NCI-H345 treated with DMSO at 0.1 percent for 48 hours (cell line): ENCODE measurements at regions not wholly inside any gene's neighbourhood (a gene's known extent, or its start where the extent isn't known, plus 50 kb on each side); places are given as distances from the start of the nearest gene placed in this dataset.
A peak's percentile ranks its signal among the peaks of the same experiment; 100 is the strongest.
"Not testable (repeated sequence)": the region's sequence is repeated elsewhere in the genome, so short reads cannot be mapped to it uniquely, and the experiment has no call there.

Source experiments
- DNase-seq: peaks from one replicate; lab custom pipeline; 2025; ENCODE audit not compliant: unreplicated experiment; lab: John Stamatoyannopoulos, UW

DNA sequence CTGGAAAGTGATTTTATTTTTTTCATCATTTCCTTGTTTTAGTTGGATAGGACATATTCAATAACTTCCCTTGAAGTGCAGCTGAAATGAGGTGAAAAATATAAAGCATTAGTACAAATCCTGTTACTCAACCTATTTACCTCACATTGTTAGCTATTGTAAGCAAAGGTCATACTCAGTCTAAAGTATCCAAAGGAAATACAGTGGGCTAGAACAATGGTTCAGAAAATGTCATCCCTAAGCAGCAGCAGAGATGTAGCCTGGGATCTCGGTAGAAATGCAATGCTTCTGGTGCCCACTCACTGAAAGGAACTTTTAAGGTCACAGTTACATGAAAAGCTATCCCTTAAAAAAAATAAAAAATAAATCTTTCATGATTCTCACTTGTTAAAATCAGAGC, 300.6 kb downstream of the PPP4R3C start:
- DNase-seq, result no peak

DNA sequence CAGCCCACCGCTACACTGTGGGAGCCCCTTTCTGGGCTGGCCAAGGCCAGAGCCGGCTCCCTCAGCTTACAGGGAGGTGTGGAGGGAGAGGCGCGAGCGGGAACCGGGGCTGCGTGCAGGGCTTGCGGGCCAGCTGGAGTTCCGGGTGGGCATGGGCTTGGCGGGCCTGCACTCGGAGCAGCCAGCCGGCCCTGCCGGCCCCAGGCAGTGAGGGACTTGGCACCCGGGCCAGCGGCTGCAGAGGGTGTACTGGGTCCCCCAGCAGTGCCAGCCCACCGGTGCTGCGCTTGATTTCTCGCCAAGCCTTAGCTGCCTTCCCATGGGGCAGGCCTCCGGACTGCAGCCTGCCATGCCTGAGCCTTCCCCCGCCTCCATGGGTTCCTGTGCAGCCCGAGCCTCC, 306.2 kb downstream of the PPP4R3C start:
- DNase-seq, result not testable (repeated sequence)

DNA sequence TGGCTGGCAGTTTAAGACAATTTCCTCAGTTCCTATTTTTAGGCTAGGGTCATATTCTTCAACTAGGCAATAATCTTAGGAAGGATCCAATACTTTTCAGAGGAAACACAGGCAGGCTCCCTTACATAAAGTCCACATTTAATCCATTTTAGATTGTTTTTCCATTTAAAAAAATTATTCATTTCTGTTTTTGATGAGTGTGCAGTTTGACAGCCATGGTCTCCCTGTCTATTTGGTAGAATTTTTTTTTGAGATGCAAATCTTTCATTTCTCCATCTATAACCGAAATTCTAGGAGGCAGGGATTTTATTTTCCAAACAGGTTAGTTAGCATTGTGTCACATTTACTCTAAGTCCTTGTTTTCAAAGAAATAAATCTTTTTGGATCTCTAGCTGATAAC, 326.8 kb downstream of the PPP4R3C start:
- DNase-seq, result no peak

DNA sequence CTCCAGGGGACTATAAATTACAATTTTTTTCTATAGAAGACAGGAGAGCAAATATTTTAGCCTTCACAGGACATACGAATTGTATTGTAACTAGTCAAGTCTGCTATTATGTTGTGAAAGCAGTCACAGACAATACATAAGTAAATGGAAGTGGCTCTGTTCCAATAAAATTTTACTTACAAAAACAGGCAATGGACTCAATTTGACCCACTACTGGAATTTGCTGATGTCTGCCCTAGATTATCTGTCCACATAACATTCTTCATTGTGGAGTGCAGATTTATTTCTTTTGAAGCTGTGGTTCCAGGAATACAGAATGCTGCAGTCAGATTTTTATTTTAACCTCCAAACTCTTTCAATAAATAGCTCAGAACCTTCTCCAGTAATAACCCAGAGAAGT, 330.3 kb downstream of the PPP4R3C start:
- DNase-seq, result no peak

DNA sequence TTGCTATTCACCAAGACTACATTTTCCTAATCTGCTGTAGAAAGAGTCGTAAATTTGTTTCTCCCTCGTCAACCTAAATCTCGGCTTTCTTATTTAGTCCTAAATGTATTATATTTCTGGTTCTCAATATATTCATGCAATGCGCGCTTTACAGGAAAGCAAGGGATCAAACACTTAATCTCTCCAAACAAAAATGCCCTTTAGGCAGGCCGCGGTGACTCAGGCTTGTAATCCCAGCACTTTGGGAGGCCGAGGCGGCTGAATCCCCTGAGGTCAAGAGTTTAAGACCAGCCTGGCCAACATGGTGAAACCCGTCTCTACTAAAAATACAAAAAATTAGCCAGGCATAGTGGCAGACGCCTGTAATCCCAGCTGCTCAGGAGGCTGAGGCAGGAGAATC, 376.0 kb downstream of the PPP4R3C start:
- DNase-seq, result not testable (repeated sequence)

DNA sequence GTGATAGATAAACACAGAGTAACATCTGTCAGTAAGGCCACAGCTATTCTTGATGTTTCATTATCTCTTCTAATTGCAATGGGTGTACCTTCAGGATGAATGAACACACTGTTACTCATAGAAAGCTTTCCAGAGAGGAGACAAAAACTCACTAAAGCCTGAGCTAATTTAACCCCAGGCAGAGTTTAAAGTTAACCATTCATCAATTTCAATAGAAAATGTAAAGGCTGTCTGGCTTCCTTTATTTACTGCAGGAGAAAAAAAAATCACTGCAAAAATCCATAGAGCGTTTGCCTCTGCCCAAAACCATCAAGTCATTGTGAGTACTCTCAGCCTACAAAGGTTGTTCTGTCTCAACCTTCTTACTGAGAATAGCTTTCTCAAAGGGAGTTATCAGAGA, 376.9 kb downstream of the PPP4R3C start:
- no peak for DNase-seq

DNA sequence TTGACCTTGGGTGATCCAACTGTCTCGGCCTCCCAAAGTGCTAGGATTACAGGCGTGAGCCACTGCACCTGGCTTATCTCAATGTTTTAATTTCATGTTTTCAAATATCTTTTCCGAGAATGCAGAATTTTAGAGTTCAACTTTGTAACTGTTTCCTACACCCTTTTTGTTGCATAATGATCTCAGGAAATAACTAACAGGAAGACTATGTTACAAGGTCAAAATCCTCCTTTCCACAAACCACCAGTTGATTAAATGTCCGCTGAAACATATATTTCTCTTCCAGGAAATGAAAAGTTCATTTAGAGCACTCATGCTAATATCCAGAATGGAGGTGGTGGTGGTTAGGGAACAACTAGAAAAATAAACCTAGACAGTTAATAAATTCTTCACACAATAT, 377.8 kb downstream of the PPP4R3C start:
- no peak for DNase-seq

DNA sequence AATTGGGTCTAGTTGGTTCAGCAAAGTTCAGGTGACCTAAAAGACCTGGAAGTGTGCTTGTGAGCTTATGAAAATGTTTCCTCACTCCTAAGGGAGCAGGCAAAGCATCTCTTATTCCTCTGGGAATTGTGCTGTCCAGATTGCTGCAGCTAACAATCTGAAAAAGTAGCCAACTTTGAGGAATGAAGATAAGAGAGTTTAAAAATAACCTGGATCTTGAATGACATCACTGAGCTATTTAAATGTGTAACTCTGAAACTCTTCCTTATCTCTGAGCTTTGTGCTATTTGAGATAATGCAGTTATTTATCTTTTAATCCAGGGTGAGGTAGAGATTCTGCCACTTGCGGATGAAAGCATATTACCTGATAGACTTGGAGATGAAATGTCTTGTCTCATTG, 384.8 kb downstream of the PPP4R3C start:
- DNase-seq, result no peak

DNA sequence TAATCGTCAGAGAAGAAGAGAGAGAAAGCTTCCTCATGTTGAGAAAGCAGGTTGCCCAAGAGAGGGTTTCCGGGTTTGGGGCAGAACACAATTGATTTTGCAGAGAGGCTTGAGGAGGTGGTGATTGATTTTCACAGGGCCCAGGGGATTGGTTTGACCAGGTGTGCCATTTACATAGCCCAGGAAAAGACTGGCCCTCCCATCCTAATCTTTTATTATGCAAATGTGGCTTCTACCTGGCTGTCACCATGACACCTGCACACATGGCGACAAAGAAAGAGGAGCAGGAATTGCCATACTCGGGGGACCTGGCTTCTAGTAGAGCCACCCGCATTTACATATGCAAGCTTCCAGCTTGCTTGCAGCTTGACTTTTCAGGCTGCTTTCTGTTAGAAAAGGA, 405.3 kb downstream of the PPP4R3C start:
- no peak for DNase-seq

DNA sequence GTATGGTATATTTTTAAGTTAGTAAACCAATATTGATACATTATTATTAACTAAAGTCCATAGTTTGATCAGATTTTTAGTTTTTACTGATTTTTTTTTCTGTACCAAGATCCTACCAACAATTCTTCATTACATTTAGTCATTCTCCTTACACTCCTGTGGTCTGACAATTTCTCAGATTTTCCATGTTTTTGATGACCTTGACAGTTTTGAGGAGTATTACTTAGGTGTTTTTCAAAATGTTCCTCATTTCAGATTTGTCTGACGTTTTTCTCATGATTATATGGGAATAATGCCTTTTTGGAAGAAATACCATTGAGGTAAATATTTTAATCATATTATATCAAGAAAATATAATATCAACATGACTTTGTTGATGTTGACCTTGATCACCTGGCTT, 423.8 kb downstream of the PPP4R3C start:
- no peak for DNase-seq

DNA sequence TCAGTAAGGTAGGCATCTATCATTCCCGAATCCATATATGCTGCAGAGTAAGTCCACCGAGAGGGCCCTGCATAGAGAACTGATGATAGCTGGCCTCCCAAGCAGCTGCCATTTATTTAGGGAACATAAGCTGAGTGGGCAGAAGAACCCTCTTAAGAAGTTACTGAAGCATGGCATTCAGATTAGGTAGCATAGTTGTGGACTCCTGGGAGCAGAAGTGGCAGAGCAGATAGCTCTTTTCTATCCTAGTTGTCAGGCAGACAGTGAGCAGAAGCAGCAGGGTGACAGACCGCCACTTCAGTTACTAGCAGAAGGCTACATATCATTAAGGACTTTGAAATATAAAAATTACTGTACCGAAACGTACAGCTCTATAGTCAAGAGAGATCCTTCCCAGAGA, 454.7 kb downstream of the PPP4R3C start:
- peak; percentile 88 for DNase-seq

DNA sequence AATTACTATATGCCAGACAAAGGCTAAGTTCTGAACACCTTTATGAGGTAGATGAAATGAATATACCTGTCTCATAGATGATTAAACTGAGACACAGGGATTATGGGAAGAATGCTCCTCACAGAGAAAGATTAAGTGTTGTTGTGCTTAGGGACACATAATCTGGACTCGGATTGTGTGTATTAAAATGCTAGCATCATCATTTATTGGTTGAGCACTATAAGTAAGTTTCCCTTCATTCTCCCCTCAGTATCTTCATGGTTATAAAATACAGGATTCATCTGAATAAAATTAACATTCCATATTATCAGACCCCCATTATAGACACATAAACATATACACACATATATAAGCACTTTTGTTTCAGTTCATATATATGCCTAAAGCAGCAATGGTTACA, 463.5 kb downstream of the PPP4R3C start:
- DNase-seq, result no peak

DNA sequence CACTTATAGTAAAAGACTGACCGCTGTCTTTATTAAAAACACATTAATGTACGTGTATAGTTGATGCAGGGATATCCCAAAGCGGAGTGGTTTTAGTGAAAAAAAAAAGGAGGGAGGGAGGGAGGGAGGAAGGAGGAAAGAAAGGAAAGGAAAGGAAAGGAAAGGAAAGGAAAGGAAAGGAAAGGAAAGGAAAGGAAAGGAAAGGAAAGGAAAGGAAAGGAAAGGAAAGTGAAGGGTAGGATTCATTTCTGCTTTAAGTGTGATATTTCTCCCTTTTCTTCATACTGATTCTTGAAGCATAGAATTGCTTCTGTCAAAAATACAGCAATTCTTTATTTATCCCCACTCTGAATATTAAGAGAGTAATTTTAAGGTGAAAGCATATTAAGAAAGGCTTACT, 504.9 kb downstream of the PPP4R3C start:
- DNase-seq, result no peak

DNA sequence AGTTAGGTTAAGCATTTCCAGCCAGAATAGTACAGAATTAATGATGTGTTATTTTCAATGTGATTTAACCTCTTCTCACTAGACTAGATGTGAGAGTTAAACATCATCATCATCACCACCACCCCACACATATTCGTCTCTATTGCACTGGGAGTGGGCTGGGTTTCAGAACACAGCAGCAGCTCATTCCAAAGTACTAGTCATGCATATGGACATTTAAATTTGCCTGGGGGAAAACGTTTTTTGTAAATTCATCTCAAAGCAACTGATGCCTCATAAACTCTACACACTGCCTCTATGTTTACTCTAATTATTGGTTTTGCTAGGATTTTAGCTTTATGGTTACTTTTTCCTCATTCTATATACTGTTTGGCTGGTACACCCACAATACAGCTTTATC, 509.1 kb downstream of the PPP4R3C start:
- DNase-seq, result no peak

DNA sequence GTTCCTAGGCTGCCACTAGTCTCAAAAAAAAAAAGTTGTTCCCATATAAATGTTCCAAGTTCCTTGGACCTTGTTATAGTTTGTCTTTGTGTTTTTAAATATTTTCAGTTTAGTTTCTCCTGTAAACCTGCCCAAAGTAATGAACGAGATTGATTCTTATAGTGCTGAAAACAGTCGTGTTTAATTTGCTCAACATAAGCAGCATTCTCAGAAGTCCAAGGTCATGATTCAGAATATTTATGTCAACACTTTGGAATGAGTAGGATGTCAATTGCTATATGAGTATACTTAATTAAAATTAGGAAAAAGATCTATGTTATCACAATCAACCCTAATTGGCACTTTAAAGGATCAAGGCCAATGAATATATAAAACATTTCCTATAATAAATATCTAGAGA, 510.9 kb downstream of the PPP4R3C start:
- no peak for DNase-seq

DNA sequence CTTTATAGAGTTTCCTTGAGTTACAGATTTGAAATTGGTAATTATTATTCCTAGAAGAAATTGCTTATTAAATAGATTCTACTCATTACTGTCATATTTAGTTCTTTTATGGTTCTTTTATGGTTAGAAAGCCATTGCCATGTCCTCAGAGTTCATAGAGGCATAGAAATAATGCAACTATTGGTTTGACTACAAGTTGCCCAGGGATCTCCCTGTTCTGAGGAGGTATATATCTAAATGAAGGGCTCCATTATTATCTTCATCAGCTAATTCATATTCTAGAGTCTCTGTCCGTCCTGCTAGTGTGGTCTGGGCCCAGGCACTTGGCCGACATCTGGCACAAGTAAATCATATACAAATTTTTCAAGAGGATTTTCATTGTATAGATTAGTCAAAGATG, 535.7 kb downstream of the PPP4R3C start:
- no peak for DNase-seq

DNA sequence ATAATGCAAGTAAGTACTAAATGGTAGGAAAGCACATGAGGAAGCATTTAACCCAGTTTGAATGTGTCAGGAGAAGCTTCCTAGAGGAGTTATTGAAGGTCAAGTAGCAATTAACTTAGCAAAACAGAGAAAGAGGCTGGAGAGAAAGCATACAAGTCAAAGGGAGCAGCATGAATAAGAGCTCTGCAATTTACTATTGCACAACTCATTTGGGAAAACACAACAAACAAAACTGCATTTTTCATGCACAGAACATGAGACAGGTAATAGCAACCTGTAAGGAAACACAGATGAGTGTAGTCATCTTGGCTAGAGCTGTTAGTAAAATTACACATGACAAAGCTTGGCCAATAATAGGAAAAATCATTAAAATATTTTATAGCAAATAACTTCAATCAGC, 538.1 kb downstream of the PPP4R3C start:
- peak; percentile 3 for DNase-seq

DNA sequence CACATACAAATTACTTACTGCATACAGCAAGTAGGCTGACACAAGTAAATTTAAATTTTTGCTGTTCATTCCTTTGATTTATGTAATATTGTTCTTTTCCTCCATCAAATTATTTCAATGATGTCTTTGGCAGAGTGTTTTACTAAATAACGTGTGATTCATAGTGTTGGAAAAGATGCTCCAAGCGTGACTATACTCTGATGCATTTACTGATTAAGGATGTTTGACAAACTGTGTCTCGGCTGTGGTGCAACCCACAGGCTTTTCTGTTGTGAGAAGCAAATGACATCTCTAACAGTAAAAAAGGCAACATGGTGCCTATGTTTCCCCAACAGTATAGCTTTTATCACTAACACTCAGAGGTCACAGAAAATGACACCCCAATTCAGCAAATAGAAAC, 540.9 kb downstream of the PPP4R3C start:
- no peak for DNase-seq

DNA sequence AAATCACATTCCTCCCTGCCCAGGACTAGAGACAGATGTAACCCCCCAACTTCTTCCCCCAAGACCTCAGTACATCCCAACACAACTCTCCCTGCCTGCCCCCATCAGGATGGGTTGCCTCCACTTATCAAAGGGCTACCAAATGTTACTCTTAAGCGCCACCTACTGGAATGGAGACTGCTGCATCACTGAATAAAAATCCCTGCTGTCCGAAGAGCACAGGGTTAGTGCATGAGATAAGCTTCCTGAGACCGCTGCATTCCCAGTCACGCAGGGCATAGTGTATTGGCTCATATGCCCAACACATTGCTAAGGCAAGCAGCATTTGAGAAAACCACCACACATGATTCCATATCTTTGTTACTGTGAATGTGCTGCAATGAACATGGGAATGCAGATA, 544.5 kb downstream of the PPP4R3C start:
- no peak for DNase-seq

DNA sequence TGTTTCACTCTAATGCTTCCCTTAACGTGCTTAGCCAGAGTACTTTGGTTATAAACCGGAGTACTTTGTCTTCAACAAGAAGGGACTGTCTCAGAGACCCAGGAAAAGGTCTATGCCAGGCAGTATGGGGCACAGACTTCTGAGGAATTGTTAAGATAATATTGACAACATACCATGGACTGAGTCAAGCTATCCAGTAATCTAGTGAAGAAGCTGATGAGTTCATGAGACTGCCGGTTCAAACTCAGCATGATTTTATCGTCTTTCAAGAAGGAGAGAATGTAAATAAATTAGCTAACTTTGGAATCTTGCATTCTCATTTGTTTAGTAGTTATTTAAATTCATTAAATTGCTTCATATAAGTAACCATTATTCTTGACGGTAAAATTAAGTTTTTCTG, 546.1 kb downstream of the PPP4R3C start:
- DNase-seq, result no peak

DNA sequence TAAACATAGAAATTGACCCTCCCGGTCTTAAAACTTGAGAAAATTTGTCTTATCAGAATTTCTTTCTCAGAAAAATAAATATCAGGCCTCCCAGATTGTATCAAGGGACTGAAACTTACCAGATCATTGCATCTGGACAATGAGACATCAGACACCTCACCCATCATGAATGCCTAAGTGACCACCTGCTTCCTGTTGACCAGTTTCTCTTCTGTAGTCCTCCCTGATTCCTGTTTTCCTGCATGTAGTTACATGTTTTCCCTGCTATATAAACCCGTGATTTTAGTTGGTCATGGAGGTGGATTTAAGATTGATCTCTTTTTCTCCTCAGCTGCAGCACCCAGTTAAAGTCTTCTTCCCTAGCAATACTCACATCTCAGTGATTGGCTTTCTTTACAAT, 548.1 kb downstream of the PPP4R3C start:
- DNase-seq, result no peak

DNA sequence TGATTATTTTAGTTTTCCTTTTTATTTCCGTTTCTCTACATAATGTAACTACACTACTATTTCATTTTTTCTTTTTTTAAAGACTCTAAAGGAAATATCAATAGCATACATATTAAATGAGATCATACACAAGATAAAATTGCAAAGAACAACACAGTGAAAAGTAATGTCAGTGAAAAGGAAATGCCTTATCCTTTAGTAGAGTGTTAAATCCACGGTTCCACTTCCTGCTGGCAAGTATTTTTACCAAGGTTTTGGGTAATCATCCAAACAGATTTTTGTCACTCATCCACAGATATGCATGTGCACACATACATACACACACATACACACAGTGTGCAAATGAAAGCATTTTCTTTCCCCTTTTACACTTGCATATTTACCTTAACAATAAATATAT, 548.9 kb downstream of the PPP4R3C start:
- no peak for DNase-seq

DNA sequence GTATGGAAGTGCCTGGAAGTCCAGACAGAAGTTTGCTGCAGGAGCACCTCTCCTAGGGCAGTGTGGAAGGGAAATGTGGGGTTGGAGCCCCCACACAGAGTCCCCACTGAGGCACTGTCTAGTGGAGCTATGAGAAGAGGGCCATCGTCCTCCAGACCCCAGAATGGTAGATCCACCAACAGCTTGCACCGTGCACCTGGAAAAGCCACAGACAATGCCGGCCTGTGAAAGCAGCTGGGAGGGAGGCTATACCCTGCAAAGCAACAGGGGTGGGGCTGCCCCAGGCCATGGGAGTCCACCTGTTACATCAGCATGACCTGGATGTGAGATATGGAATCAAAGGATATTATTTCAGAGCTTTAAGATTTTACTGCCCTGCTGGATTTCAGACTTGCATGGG, 551.4 kb downstream of the PPP4R3C start:
- DNase-seq, result not testable (repeated sequence)

DNA sequence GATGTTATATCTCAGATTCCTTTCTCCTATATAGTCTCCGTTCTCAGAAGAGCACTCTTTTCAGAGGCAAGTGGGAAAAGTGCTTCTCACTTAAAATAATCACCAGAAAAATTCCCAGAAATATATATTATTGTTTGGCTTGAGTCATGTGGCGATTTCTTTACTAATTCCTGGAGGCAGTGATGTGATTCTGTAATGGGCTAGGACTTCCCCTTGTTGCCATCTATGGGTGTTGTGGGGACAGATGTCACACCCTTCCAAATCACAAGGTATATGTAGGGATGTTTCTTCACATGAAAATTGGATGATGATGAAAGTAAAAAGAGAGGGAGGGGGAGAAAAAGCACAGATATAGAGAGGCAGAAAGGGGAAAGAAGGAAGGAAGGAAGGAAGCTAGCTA, 553.4 kb downstream of the PPP4R3C start:
- DNase-seq, result no peak
